HG03575 (cell line): ENCODE measurements at regions not wholly inside any gene's neighbourhood (a gene's known extent, or its start where the extent isn't known, plus 50 kb on each side); places are given as distances from the start of the nearest gene placed in this dataset.
"Not testable (repeated sequence)": the region's sequence is repeated elsewhere in the genome, so short reads cannot be mapped to it uniquely, and the experiment has no call there.

Experiments
- ATAC-seq: cut with Tn5 transposase; IDR thresholded peaks from one replicate; pipeline ENCODE4 v1.9.1; 2021; ENCODE audit not compliant: unreplicated experiment, insufficient number of reproducible peaks, low FRiP score; ENCODE audit errors: extremely low read depth

GRCh38 chr4:82123934-82124333, 249.9 kb downstream of the HNRNPD start:
- no peak for ATAC-seq

GRCh38 chr4:82115183-82115582, 258.6 kb downstream of the HNRNPD start:
- ATAC-seq: not testable (repeated sequence)

- no peak for ATAC-seq
Observed at GRCh38 chr4:82108506-82108905, 265.3 kb downstream of the HNRNPD start.

GRCh38 chr4:82104578-82104977, 269.2 kb downstream of the HNRNPD start:
- no peak for ATAC-seq

DNA sequence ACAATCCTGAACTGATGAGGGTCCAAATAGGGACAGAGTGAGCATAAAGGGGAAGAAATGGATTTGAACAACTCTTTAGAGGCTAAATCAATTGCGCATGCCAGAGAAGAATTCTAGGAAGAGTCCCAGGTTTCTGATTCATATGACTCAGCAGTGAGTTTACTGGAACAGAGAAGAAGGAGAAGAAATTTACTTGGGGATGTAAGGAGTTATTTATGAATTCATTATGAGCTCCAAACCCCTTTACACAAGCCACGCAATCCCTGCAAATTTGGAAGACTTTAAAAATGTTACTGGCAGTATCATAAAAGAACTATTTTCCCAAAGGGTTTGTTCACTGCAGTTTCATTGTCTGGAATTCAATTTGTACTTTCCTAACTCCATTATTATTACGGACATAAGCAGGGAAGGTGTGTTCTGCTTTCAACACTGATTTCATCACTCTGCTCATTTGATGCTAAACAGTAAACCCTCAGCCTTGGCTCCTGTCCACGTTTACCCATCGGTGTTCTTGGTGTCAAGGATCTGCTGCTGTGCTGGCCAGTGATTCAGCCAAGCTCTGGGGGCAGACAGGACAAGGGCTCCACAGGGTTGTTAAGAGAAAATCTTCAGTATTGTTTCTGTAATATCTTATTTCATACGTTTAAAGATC, 273.7 kb downstream of the HNRNPD start:
- no peak for ATAC-seq

- ATAC-seq: no peak
Observed at GRCh38 chr4:82097504-82097903, 276.3 kb downstream of the HNRNPD start.

GRCh38 chr4:82090717-82091116, 283.1 kb downstream of the HNRNPD start:
- no peak for ATAC-seq

- ATAC-seq: no peak
Observed at GRCh38 chr4:82084747-82085146, 289.0 kb downstream of the HNRNPD start.

DNA sequence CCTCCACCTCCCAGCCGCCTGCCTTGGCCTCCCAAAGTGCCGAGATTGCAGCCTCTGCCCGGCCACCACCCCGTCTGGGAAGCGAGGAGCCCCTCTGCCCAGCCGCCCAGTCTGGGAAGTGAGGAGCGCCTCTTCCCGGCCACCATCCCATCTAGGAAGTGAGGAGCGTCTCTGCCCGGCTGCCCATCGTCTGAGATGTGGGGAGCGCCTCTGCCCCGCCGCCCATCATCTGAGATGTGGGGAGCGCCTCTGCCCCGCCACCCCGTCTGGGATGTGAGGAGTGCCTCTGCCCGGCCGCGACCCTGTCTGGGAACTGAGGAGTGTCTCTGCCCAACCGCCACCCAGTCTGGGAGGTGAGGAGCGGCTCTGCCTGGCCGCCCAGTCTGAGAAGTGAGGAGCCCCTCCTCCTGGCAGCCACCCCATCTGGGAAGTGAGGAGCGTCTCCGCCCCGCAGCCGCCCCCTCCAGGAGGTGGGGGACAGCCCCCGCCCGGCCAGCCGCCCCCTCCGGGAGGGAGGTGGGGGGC, 296.3 kb downstream of the HNRNPD start:
- ATAC-seq: not testable (repeated sequence)

DNA sequence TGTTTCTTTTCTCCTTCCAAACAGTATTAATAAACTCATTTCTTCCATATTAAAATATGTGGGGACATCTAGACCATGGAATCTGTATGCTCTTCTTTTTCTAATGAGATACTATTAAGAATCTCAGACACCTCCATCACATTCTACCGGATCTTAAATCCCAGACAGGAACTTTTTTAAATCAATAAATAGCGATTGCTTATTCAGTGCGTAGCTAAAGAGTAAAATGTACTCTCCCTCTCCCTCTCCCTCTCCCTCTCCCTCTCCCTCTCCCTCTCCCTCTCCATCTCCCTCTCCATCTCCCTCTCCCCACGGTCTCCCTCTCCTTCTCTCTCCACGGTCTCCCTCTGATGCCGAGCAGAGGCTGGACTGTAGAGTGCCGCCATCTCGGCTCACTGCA, 297.0 kb downstream of the HNRNPD start:
- no peak for ATAC-seq

DNA sequence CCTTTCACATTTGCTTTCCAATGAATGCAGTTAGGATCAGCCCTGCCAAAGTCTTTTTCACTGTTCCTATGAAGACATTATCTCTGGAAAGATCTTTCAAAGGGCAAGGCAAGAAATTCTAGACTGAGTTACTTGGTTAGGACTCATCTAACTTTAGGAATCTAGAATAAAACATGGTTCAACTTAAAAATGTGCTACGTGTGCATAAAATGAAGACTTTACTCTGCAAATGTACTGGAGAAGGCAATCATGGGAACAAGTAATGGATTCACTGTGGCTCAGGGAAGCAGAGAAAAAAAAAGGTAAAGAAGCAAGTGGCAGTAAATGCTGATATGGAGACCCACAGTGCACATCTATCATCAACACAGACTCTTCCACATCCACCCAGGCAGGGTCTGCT, 297.4 kb downstream of the HNRNPD start:
- no peak for ATAC-seq

DNA sequence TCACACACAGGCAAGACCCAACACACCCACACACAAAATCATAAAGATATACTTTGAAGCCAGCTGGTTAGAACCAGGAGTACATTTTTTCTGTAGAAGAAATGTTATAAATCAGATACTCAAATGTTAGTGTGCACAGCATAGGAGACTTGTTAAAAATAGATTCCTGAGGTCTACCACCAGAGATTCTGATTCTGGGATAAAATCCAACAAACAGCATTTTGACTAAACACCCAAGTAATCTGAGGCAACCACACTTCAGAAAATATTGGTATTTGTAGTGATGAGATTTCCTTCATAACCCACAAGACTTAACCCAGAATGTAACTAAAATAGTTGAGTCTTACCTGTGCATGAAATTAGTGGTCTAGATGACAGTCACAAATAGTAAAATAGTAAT, 301.8 kb downstream of the HNRNPD start:
- ATAC-seq: no peak

DNA sequence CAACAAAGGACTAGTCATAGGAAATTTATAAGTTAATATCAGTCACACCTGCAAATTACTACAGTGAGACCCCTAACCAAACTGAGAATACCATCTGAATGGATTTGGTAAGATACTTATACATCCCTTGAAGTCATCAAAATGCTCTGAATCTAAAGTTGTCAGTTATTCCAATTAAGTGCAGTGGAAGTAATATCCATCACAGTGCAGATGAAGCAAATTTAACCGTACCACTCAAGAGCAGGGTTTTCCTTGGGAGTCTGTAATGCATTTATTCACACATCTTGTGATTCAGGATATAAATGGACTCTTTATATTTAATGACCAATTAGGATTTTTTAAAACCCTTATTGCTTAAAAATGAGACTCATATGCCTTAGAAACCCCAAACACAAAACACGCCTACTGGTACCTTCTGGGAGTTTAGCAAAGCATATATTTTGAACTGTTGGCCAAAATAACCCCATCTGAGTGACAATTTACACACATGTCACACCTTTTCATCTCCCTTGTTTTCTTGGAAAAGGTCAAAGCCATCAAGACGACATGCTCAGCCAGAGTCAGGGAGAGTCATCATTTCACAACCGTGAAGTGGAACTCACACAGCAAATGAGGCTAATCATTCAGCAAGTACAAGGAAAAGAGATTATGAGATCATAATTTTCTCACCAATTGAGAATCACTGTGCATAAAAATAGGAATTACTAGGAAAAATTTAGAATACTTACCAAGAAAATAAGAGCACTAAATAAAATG, 303.7 kb downstream of the HNRNPD start:
- ATAC-seq: no peak

GRCh38 chr4:82063017-82063416, 310.8 kb downstream of the HNRNPD start:
- no peak for ATAC-seq

- ATAC-seq: no peak
Observed at GRCh38 chr4:82057990-82058544, 315.7 kb downstream of the HNRNPD start.

GRCh38 chr4:82055156-82055555, 318.6 kb downstream of the HNRNPD start:
- ATAC-seq: no peak

- no peak for ATAC-seq
Observed at GRCh38 chr4:82053396-82053795, 320.4 kb downstream of the HNRNPD start.

- no peak for ATAC-seq
Observed at GRCh38 chr4:82050796-82051195, 323.0 kb downstream of the HNRNPD start.

DNA sequence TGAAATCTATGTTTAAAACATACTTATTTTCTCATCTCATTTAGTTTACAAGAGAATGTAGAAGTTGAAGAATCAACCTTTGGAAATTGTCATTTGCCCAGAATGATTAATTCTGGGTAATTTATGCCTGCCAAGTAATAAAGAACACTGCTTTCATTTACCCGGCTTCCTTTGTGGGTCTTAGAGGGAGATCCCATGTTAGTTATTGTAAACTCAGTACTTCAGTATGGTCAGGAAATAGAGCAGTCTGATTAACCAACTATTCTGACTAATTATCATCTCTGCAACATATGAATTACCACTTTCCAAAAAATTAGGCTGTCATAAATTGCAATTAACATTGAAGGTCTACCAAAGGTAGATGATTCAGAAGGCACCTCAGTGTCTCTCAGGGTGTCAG, 324.5 kb downstream of the HNRNPD start:
- no peak for ATAC-seq

DNA sequence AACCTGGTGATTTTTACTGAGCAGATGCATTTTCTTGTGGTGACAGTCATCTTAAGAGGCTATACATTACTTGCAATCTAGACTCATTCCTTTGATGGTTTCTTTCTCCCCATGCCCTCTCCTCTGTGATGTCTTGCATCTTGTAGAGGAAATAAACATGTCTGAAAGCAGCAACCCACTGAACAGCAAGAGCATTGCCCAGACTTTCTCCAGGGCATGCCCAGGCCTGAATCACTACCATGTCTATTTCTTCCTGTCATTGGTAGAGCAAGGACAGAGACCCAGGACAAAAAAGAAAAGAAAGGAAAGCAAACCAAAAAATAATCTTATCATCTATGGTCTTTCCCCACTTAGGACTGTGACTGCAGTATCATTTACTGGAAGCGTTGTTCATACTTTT, 326.1 kb downstream of the HNRNPD start:
- no peak for ATAC-seq
